Pulmonary artery endothelial cell (primary cell): ENCODE measurements at regions not wholly inside any gene's neighbourhood (a gene's known extent, or its start where the extent isn't known, plus 50 kb on each side); places are given as distances from the start of the nearest gene placed in this dataset.

Source experiments
- DNase-seq: peaks from one replicate; pipeline ENCODE4 v3.0.0-alpha.2; 2011; ENCODE audit warnings: low read depth, low spot score

- no peak for DNase-seq
These were observed 1095.7 kb downstream of the AACS start for GRCh38 chr12:126160912-126161311.

GRCh38 chr12:126163984-126164383 lies 1098.7 kb downstream of the AACS start:
- DNase-seq, result no peak

GRCh38 chr12:126171937-126172559 lies 1106.8 kb downstream of the AACS start:
- DNase-seq, result no peak

GRCh38 chr12:126182619-126183236 lies 1117.5 kb downstream of the AACS start:
- no peak for DNase-seq

GRCh38 chr12:126185025-126185424 lies 1119.8 kb downstream of the AACS start:
- DNase-seq, result no peak

GRCh38 chr12:126189856-126190255 lies 1124.6 kb downstream of the AACS start:
- no peak for DNase-seq

- DNase-seq, result no peak
These were observed 1126.0 kb downstream of the AACS start for GRCh38 chr12:126191031-126191891.

GRCh38 chr12:126191949-126192348 lies 1126.7 kb downstream of the AACS start:
- no peak for DNase-seq

GRCh38 chr12:126193190-126193589 lies 1128.0 kb downstream of the AACS start:
- no peak for DNase-seq

- DNase-seq, result no peak
These were observed 1131.0 kb downstream of the AACS start for GRCh38 chr12:126196263-126196662.

- DNase-seq, result no peak
These were observed 1133.3 kb downstream of the AACS start for GRCh38 chr12:126198516-126198915.

GRCh38 chr12:126198966-126199692 lies 1133.9 kb downstream of the AACS start:
- DNase-seq, result no peak

GRCh38 chr12:126201981-126202537 lies 1136.8 kb downstream of the AACS start:
- DNase-seq, result no peak

- DNase-seq, result no peak
These were observed 1139.1 kb downstream of the AACS start for GRCh38 chr12:126204326-126204725.

- no peak for DNase-seq
These were observed 1144.8 kb downstream of the AACS start for GRCh38 chr12:126210026-126210425.

- no peak for DNase-seq
These were observed 1145.2 kb downstream of the AACS start for GRCh38 chr12:126210448-126210847.

GRCh38 chr12:126212824-126213223 lies 1147.6 kb downstream of the AACS start:
- DNase-seq, result no peak

GRCh38 chr12:126218697-126219096 lies 1153.5 kb downstream of the AACS start:
- no peak for DNase-seq

- no peak for DNase-seq
These were observed 1153.9 kb downstream of the AACS start for GRCh38 chr12:126219139-126219538.

- DNase-seq, result no peak
These were observed 1154.5 kb downstream of the AACS start for GRCh38 chr12:126219654-126220279.

GRCh38 chr12:126224032-126224431 lies 1158.8 kb downstream of the AACS start:
- DNase-seq, result no peak
